Muscle layer of colon (tissue), 2 donors: ENCODE measurements at regions not wholly inside any gene's neighbourhood (a gene's known extent, or its start where the extent isn't known, plus 50 kb on each side); places are given as distances from the start of the nearest gene placed in this dataset.

Experiments used
- H3K27ac ChIP-seq: one replicate; pipeline ENCODE4 v1.7.0; 2013; ENCODE audit warnings: low read depth, mild to moderate bottlenecking, low read length, moderate library complexity
- H3K27me3 ChIP-seq, 2 donors: one replicate each; pipeline ENCODE4 v1.7.0; 2013; ENCODE audit warnings: low read length in 2 of 2, mild to moderate bottlenecking in 2 of 2; ENCODE audit not compliant: insufficient read depth in 2 of 2, control insufficient read depth in 1 of 2
- H3K36me3 ChIP-seq: one replicate; pipeline ENCODE4 v1.7.0; 2013; ENCODE audit warnings: mild to moderate bottlenecking, low read length; ENCODE audit not compliant: insufficient read depth
- H3K4me1 ChIP-seq: one replicate; pipeline ENCODE4 v1.7.0; 2013; ENCODE audit warnings: mild to moderate bottlenecking, low read length; ENCODE audit not compliant: insufficient read depth
- H3K4me3 ChIP-seq, 2 donors: one replicate each; pipeline ENCODE4 v1.7.0; 2013; ENCODE audit warnings: low read length in 2 of 2, low read depth in 1 of 2, mild to moderate bottlenecking in 1 of 2, moderate library complexity in 1 of 2
- H3K9ac ChIP-seq: one replicate; pipeline ENCODE4 v1.7.0; 2013; ENCODE audit warnings: low read length
- H3K9me3 ChIP-seq: one replicate; pipeline ENCODE4 v1.7.0; 2013; ENCODE audit warnings: mild to moderate bottlenecking, low read length
- donor health status: abdominal sarcoma.
- donor health status: Adenocarcinoma of cecum.

- Histone ChIP-seq H3K36me3 (no peaks in the 10 kb centered on the region), H3K4me1 (peaks cover 3% of the 10 kb centered on the region), H3K9ac (no peak overlapping the region), H3K27me3 (no peaks in the 10 kb centered on the region), H3K4me3 (no peak overlapping the region), H3K27ac (no peak overlapping the region), H3K9me3 (no peaks in the 10 kb centered on the region)
Measured at GRCh38 chr2:41546031-41546430, 501.8 kb upstream of the PKDCC start.

GRCh38 chr2:41568648-41569047 lies 479.2 kb upstream of the PKDCC start:
- no peak overlapping the region for H3K27ac ChIP-seq
- no peaks in the 10 kb centered on the region for H3K27me3 ChIP-seq
- H3K4me3 ChIP-seq: no peak overlapping the region
- H3K36me3 ChIP-seq: no peaks in the 10 kb centered on the region
- no peaks in the 10 kb centered on the region for H3K4me1 ChIP-seq
- no peak overlapping the region for H3K9ac ChIP-seq
- no peaks in the 10 kb centered on the region for H3K9me3 ChIP-seq

GRCh38 chr2:41572154-41572553 lies 475.7 kb upstream of the PKDCC start:
- Histone ChIP-seq H3K9me3 (no peaks in the 10 kb centered on the region), H3K9ac (no peak overlapping the region), H3K4me1 (no peaks in the 10 kb centered on the region), H3K36me3 (no peaks in the 10 kb centered on the region), H3K27me3 (no peaks in the 10 kb centered on the region), H3K4me3 (no peak overlapping the region), H3K27ac (no peak overlapping the region)

GRCh38 chr2:41576423-41576822 lies 471.4 kb upstream of the PKDCC start:
- Histone ChIP-seq H3K4me1 (no peaks in the 10 kb centered on the region), H3K4me3 (no peak overlapping the region), H3K27me3 (no peaks in the 10 kb centered on the region), H3K27ac (no peak overlapping the region), H3K9me3 (no peaks in the 10 kb centered on the region), H3K9ac (no peak overlapping the region), H3K36me3 (no peaks in the 10 kb centered on the region)

- H3K9ac ChIP-seq: no peak overlapping the region
- H3K9me3 ChIP-seq: peaks cover 4% of the 10 kb centered on the region
- no peaks in the 10 kb centered on the region for H3K4me1 ChIP-seq
- H3K27ac ChIP-seq: no peak overlapping the region
- H3K36me3 ChIP-seq: no peaks in the 10 kb centered on the region
- H3K4me3 ChIP-seq: no peak overlapping the region
- no peaks in the 10 kb centered on the region for H3K27me3 ChIP-seq
Measured at GRCh38 chr2:41579806-41580205, 468.0 kb upstream of the PKDCC start.

- no peaks in the 10 kb centered on the region for H3K36me3 ChIP-seq
- no peak overlapping the region for H3K27ac ChIP-seq
- no peak overlapping the region for H3K4me3 ChIP-seq
Measured at GRCh38 chr2:41580806-41581205, 467.0 kb upstream of the PKDCC start.

GRCh38 chr2:41595240-41595639 lies 452.6 kb upstream of the PKDCC start:
- Histone ChIP-seq H3K4me1 (peaks cover 15% of the 10 kb centered on the region), H3K36me3 (no peaks in the 10 kb centered on the region), H3K9ac (no peak overlapping the region), H3K27ac (no peak overlapping the region), H3K27me3 (no peaks in the 10 kb centered on the region), H3K9me3 (no peaks in the 10 kb centered on the region), H3K4me3 (no peak overlapping the region)

More at GRCh38 chr2:41580806-41581205, 467.0 kb upstream of the PKDCC start:
- no peaks in the 10 kb centered on the region for H3K4me1 ChIP-seq
- H3K9me3 ChIP-seq: peaks cover 4% of the 10 kb centered on the region
- H3K9ac ChIP-seq: no peak overlapping the region
- no peaks in the 10 kb centered on the region for H3K27me3 ChIP-seq

- no peak overlapping the region for H3K9ac ChIP-seq
- no peak overlapping the region for H3K4me3 ChIP-seq
- H3K36me3 ChIP-seq: no peaks in the 10 kb centered on the region
- H3K9me3 ChIP-seq: no peaks in the 10 kb centered on the region
- H3K4me1 ChIP-seq: peaks cover 15% of the 10 kb centered on the region
- no peak overlapping the region for H3K27ac ChIP-seq
- no peaks in the 10 kb centered on the region for H3K27me3 ChIP-seq
Measured at GRCh38 chr2:41597680-41598079, 450.1 kb upstream of the PKDCC start.

GRCh38 chr2:41598161-41598894 lies 449.5 kb upstream of the PKDCC start:
- Histone ChIP-seq H3K36me3 (no peaks in the 10 kb centered on the region), H3K27ac (no peak overlapping the region)

GRCh38 chr2:41600460-41600859 lies 447.4 kb upstream of the PKDCC start:
- no peak overlapping the region for H3K4me3 ChIP-seq
- H3K9ac ChIP-seq: no peak overlapping the region
- no peak overlapping the region for H3K27ac ChIP-seq
- no peaks in the 10 kb centered on the region for H3K27me3 ChIP-seq
- H3K9me3 ChIP-seq: no peaks in the 10 kb centered on the region
- no peaks in the 10 kb centered on the region for H3K36me3 ChIP-seq
- H3K4me1 ChIP-seq: peaks cover 19% of the 10 kb centered on the region

More at GRCh38 chr2:41598161-41598894, 449.5 kb upstream of the PKDCC start:
- Histone ChIP-seq H3K4me3 (no peak overlapping the region), H3K27me3 (no peaks in the 10 kb centered on the region), H3K9ac (no peak overlapping the region), H3K4me1 (peaks cover 15% of the 10 kb centered on the region), H3K9me3 (no peaks in the 10 kb centered on the region)

- H3K27ac ChIP-seq: no peak overlapping the region
Measured at GRCh38 chr2:41602341-41602740, 445.5 kb upstream of the PKDCC start.

GRCh38 chr2:41605311-41605710 lies 442.5 kb upstream of the PKDCC start:
- H3K9me3 ChIP-seq: no peaks in the 10 kb centered on the region
- H3K4me3 ChIP-seq: no peak overlapping the region
- H3K27ac ChIP-seq: no peak overlapping the region
- H3K27me3 ChIP-seq: no peaks in the 10 kb centered on the region
- H3K4me1 ChIP-seq: peaks cover 5% of the 10 kb centered on the region
- H3K9ac ChIP-seq: no peak overlapping the region
- no peaks in the 10 kb centered on the region for H3K36me3 ChIP-seq

More at GRCh38 chr2:41602341-41602740, 445.5 kb upstream of the PKDCC start:
- no peaks in the 10 kb centered on the region for H3K9me3 ChIP-seq
- H3K36me3 ChIP-seq: no peaks in the 10 kb centered on the region
- H3K9ac ChIP-seq: no peak overlapping the region
- H3K27me3 ChIP-seq: no peaks in the 10 kb centered on the region
- peaks cover 19% of the 10 kb centered on the region for H3K4me1 ChIP-seq
- H3K4me3 ChIP-seq: no peak overlapping the region
